ENCODE measurements at regions not wholly inside any gene's neighbourhood (a gene's known extent, or its start where the extent isn't known, plus 50 kb on each side); places are given as distances from the start of the nearest gene placed in this dataset.

DNA sequence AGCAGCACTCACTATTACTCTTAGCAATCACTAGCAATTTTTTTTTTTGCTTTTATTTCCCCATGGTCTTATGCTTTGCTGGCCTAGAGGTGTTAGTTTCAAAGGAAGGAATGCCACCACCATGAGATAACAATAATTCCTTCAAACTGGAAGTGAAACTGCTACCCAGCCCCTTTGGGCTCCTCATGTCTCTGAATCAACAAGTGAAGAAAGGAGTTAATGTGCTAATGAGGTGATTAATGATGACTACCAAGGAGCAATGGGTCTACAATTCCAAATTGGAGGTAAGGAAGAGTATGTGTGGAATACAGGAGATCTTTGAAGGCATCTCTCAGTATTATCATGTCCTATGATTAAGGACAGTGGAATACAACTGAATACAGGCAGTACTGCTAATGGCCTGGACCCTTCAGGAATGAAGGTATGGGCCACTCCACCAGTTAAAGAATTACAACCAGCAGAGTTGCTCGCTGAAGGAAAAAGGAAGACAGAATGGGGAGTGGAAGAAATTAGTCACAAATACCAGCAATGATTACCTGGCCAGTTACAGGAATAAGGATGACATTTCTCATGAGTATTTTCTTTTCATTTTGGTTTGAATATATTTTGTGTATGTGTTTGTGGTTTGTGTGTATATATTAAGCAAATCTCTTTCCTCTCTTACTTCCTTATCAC lies 652.9 kb downstream of the ADGRL2 start:
- DNase-seq: no peak

DNA sequence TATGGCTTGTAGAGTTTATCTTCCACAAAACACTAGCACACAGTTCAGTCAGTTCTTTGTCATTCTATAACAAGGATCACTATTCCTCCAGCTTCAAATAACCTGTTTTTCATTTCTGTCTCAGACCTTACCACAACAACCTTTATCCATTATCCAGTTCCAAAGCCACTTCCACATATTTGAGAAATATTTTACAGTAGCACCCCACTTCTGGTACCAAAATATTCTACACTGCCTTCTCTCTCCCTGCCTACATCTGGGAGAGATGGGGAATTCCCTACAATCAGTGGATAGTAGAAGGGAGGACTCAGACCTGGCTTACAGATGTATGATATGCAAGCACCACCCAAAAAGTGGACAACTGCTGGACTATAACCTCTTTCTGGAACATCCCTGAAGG lies 651.4 kb downstream of the ADGRL2 start:
- no peak for DNase-seq

DNA sequence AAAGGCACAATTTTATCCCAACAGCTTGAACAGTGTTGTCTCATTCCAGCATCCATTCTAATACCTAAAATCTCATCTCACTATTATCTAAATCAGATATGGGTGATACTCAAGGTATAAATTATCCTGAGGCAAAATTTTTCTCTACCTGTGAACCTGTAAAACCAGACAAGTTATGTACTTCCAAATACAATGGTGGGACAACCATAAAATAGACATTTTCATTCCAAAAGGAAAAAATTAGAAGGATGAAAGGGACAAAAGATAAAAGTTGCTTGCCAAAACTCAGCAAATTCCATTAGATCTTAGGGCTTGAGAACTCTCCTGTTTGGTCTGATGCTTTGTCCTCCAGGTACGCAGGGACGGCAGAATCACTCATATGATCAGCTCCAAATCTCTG lies 650.5 kb downstream of the ADGRL2 start:
- no peak for DNase-seq

DNA sequence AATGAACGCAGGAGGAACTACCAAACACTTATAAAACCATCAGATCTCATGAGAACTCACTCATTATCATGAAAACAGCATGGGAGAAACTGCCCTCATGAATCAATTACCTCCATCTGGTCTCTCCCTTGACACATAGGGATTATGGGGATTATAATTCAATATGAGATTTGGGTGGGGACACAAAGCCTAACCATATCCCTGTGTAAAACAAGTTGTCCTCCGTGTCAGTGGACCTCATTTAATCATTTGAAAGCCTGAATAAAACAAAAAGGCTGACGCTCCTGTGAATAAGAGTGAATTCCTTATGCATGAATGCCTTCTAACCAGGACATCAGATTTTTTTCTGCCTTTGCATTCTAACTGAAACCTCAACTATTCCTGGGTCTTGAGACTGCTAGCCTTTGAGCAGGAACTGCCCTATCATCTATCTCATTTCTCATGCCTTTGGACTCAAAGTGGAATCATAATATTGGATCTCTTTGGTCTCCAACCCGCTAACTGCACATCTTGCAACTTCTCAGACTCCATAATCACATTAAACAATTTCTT lies 648.8 kb downstream of the ADGRL2 start:
- DNase-seq: no peak

DNA sequence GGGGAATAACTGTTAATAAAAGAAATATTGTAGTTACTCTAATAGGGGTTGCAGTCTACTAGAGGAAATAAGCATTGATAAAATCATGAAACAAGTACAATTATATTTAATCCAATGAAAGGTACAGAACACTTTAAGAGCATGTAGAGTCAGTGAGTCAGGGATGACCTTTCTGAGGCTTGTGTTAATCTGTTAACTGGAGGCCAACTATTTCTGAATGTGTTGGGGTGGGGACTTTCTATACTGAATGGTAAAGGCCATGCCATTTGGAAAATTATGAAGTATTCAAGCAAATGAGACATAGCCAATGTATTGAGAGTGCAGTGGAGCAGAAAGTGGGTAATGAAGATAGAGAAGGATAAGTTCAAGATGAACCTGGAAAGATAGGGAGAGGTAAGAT lies 646.2 kb downstream of the ADGRL2 start:
- no peak for DNase-seq

DNA sequence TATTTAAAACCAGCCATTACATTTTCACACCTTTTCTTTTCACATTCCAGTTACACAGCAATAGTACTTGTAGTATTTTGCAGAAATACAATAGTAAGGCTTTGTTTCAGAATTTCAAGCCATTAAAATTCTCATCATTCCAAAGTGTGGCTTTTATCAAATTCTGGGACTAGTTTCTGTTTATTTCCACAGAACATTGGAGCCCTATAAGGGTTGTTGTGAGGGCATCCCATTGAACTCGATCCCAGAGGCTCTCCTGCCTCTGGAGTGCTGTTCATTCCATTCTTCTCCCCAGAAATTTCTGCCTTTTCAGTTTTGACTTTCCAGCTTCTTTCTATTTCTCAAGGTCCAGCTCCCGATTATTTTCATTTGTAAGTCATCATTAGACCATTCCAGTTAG lies 645.5 kb downstream of the ADGRL2 start:
- no peak for DNase-seq

DNA sequence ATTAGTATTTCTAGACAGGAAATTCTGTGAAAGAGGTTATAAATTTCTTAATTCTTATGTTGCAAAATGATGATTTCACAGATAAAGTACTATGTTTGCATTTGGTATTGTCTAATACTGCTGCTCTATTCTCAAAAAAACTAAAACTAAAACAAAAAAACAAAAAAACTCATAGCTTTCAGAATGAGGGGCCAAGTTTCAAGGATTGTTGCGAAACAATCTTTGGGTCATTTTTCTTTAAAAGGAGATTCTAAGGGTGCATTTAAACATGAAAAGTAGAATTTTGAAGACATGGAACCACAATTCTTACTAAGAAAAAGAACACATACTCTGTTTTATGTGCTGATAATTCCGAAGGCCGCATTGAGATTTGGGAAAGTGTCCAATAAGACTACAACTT lies 645.1 kb downstream of the ADGRL2 start:
- no peak for DNase-seq

DNA sequence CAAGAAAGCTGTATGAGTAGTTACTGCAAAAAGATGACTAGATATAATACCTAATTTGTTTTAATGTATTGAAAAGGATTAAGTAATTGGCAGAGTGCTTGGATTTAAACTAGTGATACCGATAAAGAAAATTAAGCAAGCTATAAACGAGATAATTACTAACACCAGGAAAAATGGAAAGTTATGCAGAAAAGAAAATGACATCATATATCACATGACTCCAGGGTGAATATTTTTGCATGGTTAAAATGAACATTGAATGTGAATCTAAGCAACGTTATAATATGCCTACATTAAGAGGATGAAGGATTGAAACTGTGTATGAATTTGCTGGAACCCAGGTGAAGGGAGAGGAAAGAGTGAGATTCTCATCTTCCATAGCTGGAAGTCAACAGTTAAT lies 644.4 kb downstream of the ADGRL2 start:
- no peak for DNase-seq

DNA sequence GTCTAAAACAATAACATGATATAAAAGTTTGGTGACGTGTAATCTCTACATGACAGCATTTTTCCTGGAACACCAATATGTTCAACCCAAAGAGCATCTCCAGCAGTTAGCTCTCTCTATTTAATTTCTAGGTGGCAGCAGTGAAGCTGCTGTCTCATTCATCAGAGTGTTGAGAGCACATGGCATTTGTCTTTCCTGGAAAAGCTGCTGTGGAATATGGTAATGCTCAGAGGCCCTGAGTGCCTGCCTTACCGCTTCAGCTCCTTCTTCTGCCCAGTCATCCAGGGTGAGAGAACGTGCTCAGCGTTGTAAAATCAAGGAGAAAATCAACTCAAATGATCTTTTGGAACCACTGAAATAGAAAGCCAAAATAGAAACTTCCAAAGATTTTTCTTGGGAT lies 640.7 kb downstream of the ADGRL2 start:
- DNase-seq: no peak

DNA sequence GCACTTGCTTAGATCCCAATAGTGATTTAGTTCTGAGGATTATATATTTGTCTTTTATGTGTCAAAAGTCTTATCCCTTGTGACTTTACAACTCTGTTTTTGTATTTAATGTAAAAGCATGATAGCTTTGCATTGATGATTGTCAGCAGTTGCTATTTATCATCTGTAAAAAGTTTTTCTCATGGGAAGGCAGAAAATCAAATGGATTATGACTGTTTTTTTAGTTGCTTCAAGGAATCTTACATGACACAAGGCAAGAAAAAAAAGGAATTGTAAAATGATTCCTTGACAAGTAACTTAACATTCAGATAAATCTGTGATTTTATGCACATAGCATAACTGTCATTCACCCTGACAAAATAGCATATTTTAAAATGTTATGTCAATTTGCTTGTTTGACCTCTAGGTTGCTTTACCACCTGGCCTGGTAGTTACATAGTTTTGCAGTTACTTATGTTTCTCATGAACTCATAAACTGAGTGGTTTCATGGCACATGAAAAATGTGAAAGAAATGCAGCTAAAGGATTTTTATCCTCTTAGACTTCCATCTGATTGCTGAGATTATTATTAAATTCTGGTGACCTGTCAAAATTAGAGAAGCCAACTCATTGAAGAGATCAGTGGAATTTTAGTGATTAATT lies 622.6 kb downstream of the ADGRL2 start:
- DNase-seq: no peak

DNA sequence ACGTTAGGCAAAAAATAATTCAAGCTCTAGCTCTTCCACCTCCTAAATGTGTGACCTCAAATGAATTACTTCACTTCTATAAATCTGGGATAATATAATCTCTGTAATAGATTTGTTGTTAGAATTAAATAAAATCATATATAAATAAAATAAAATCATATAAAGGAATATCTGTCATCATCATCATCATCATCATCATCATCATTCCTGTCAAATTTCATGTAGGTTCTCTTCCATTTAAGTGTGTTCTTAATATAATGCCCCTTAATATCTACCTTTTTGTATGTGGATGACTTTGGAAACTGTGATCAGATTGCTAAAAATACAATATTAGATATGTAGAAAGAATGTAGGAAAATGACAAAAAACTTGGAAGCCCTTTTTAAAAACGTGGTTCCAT lies 621.0 kb downstream of the ADGRL2 start:
- no peak for DNase-seq

DNA sequence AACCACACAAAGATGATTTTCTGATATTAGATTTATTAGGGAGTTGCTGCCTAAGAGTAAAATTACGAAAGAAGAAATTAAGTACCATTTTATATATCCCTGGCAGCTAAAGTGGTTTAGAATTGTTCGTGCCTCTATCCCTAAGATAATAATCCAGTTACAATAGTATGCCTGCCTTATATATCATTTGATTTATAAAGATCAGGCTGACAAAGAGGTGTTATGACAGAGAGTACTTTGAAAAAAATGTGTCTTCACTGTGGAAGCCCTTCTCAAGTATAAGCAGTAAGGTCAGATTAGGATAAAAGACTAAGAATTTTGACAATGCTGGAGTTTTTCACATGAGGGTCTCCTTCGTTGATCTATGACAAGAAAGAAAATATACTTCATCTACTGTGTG lies 619.9 kb downstream of the ADGRL2 start:
- DNase-seq: no peak

DNA sequence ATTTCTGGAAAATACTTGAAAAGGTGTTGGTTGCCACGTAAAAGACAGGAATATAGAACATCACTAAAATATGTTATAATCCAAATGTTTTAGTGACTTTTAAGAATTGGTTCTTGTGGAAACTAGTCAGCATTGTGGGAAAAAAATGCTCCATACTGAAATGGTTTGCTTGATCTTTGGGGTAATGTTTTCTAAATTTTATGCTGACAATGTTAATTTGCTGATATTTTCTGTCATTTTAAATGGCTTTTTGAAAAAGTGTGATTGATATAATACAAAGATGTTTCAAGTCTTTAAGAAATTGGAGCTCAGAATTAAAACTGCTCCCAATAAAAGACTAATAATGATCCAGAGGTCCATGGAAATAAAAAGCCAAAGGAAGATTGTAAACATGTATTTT lies 610.9 kb downstream of the ADGRL2 start:
- no peak for DNase-seq

DNA sequence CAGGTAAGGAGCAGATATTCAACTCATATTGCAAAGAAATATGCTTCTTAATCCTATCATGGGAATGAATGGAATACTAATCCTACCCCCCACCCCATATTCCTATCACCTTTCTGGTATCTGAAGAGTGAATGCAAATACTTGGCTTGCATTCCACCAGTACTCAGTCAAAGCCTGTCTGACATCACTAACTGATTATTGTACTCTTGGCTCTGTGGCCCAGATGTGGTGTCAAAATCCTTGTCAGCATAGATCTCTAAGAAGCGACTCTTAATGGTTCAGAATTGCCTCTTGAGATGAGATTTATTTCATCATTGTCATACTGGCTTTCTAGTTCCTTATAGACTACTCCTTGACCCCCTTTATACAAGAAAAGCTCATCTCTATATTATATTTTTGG lies 604.6 kb downstream of the ADGRL2 start:
- no peak for DNase-seq

DNA sequence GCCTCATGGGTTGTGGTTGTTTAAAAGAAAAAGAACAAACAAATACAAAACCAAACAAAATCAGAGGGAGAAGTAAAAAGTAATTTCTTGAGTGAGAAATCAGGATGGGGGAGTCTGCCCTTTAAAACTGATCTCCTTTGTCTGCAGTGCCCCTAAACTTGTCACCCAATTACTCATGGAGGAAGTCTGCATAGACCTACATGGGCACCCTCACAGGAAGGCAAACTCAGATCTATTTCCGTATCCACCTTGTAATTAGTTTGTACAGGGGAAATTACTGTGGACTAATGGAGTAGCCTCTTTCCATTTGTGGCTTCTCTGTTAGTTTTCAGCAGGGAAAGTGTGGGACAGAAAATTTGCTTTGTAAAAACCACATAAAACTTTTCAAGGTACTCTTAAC lies 600.4 kb downstream of the ADGRL2 start:
- DNase-seq: no peak

DNA sequence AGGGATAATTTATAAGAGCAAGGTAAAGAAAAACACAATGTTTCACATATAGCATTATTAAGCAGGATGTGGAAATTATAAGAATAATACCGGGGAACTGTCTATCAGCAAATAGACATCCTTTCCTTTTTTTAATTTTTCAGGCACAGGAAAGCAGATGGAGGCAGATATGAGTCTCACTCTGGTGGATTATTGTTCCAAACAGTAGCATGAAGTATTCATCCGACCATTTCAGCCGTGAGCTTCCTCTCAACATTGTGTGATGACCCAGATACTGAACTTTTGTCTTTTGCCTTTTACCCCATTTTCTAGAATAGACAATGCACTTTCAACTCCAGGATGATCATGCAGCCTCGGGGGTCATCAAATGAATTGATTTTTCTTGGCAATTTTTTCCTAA lies 599.8 kb downstream of the ADGRL2 start:
- no peak for DNase-seq

DNA sequence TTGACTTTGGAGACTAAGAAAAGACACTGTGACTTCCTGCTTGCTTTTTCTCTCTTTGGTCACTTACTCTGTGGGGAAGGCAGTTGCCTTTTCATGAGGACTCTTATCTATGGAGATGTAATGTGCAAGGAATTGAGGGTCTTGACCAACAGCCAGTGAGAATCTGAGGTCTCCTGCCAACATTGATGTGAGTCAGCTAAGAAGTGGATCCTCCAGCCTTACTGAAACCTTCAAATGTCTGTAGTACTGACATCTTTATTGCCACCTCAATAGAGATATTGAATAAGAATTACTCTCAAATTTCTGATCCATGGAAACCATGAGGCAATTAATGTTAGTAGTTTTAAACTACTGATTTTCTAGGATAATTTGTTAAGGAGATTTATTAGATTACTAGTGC lies 598.4 kb downstream of the ADGRL2 start:
- DNase-seq: no peak

DNA sequence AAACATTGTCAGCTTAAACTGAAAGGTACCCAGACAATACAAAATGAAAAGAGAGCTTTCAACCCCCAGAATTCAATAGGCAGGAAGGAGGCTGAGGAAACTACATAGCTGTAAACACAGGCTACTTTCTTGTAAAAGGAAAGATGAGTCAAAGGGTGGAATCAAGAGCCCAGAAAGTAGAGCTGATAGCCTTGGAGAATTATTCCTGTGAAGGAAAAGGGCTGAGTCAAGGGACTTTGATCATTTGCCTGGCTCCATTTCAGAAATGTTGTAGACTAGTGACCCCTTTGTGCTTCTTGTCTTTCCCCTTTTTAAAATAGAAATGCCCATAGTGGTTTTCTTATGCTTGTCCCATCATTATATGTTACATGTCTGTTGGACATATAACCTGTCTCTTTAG lies 597.6 kb downstream of the ADGRL2 start:
- no peak for DNase-seq

DNA sequence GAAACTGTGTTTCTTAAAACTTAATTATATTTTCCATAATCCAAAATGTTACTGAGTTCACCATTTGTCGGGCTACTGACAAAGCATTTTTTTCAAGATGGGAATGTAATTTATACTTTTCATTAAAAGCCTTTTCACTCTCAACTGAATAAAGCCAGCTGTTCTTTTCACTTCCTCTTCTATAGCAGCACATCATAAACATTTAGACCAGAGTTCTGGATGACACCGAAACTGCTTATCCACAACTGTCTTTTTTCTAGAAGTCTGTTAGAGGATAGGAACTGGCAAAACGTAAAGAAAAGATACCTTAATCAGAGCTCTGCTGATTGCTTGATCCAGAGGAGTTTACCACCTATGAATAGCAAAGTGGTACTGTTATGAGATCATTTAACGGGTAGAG lies 594.7 kb downstream of the ADGRL2 start:
- no peak for DNase-seq

DNA sequence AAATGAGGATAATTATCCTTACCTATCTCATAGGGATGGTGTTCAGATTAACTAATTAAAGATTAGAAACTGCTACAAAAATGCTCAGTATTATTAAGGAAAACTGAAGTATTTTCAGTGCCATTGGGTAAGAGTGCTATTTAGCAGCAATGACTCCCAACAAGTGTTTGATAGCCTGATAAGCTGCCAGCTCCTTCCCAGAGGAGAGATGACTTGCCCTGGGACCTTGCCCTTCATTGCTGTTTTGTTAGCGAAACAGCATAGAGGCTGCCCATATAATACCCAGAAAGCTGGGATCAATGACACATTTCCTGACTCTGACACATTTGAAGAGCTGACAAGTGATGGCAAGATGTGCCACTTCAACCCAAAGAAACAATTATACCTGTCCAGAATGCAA lies 592.2 kb downstream of the ADGRL2 start:
- no peak for DNase-seq

DNA sequence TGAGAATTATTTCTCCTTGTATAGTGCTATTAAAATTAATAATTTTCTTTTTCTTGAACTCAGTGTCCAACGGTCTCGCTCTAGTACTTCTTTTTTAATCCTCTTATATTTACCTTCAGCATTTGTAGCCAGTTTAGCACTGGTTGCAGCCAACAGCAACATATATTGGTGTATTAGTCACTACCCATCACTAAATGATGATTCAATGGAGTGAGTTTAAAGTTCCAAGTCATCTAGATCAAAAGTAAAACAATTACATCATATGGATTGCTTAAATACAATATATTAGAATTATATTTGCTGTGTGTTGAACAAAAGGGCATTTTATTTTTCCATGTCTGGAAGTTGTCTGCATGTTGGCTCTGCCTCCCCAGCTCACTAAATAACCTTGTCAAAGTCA lies 591.8 kb downstream of the ADGRL2 start:
- DNase-seq: no peak

DNA sequence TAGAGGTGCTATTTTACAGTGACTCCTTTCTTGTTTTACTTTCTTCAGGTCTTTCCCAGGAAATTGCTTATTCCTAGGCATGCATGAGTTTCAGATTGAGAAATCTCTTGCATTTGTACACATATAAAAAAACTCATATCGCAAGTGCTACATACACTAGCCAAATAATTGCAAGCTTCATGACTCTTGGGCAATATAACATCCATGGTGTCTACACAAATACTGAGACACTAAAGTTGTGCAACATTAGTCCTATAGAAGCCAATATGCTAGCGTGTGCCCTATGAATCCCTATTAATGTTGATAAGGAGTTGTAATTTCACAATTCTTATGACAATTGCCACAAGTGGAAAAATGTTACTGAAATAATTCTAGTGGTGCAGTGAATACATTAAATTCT lies 591.0 kb downstream of the ADGRL2 start:
- DNase-seq: no peak

DNA sequence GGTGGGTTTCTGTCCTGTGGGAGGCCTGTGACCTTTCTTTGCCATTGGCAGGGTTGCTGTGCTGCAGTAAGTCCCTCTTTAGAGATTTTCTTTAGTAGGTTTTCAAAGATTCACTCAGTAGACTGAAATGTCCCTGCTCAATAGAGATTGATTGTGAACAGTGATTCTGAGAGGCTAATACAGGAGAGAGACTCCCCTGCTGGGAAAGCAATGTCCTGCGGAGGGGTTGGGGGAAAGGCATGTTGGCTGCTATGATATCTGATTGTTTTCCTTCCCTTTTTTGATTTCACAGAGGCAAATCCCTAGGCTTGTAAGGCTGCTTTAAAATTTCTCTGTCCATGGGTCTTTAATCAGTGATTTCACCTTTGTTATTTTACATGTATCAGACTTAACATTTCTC lies 589.9 kb downstream of the ADGRL2 start:
- no peak for DNase-seq

DNA sequence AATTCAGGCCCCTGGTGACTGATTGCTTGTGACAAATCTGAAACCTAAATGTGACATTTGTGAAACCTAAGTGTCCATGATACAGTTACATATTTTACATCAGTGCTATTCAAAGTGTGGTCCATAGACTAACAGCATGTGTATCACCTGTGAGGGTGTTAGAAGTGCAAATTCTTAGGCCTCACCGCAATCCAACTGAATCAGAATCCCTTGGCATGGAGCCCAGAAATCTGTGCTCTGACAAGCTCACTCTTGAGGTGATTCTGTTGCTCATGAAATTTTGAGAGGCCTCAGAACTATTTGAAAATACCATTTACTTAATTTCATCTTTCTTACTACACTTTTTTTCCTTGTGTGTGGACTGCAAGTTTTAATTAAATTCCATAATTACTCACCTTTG lies 587.9 kb downstream of the ADGRL2 start:
- no peak for DNase-seq

DNA sequence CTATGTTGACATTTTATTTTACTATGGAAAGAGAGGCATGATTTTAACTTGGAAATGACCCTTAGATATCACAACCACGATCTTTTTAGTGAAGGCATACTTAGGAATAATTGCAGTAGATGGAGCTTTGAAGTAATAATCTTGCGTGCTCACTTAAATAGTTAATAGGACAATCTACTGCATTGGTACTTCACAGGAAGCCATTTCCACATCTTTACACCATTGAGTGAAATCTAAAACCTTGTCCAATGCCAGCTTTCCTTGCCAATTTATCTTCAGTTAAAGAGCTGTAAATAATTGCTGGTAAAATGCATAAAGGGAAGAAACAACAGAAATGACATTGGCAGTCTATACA lies 586.3 kb downstream of the ADGRL2 start:
- DNase-seq: no peak

Data from NCI-H2081 treated with DMSO at 0.1 percent for 48 hours (cell line).